Fibroblast of mammary gland (primary cell): ENCODE measurements at regions not wholly inside any gene's neighbourhood (a gene's known extent, or its start where the extent isn't known, plus 50 kb on each side); places are given as distances from the start of the nearest gene placed in this dataset.

Source experiments
- DNase-seq: peaks from one replicate; pipeline ENCODE4 v3.0.0-alpha.2; 2010; ENCODE audit warnings: low read depth
- H3K4me3 ChIP-seq: 2 replicates; pipeline ENCODE4 v1.5.1; 2011; ENCODE audit warnings: low read depth, mild to moderate bottlenecking, low read length, moderate library complexity; ENCODE audit not compliant: control insufficient read depth
- TF ChIP-seq, protein P1 (sequence below): conservative IDR thresholded peaks from 2 replicates; pipeline ENCODE4 v1.5.1; 2011; ENCODE audit warnings: low read depth, low read length, inconsistent platforms; ENCODE audit not compliant: control insufficient read depth, insufficient read depth

DNA sequence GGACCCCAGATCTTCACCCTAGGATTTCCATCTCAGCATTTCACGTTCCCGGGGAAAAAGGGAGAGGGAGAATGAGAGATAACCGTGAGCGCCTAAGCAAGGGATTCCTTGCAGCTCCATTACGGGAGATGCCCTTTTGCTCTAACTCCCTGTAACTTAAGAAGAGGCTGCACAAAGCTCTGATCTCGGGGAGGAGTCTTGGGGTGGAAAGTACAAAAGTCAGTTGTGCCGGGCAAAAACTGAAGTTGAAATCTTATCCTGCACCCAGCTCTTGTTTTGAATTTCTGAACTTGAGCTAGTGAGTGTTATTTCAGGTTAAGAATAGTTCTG is 256.4 kb upstream of the SOX21 start:
- TF ChIP-seq, protein P1, sequence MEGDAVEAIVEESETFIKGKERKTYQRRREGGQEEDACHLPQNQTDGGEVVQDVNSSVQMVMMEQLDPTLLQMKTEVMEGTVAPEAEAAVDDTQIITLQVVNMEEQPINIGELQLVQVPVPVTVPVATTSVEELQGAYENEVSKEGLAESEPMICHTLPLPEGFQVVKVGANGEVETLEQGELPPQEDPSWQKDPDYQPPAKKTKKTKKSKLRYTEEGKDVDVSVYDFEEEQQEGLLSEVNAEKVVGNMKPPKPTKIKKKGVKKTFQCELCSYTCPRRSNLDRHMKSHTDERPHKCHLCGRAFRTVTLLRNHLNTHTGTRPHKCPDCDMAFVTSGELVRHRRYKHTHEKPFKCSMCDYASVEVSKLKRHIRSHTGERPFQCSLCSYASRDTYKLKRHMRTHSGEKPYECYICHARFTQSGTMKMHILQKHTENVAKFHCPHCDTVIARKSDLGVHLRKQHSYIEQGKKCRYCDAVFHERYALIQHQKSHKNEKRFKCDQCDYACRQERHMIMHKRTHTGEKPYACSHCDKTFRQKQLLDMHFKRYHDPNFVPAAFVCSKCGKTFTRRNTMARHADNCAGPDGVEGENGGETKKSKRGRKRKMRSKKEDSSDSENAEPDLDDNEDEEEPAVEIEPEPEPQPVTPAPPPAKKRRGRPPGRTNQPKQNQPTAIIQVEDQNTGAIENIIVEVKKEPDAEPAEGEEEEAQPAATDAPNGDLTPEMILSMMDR: no peak
- DNase-seq: no peak
- peak overlapping the region; percentile 17 for H3K4me3 ChIP-seq

DNA sequence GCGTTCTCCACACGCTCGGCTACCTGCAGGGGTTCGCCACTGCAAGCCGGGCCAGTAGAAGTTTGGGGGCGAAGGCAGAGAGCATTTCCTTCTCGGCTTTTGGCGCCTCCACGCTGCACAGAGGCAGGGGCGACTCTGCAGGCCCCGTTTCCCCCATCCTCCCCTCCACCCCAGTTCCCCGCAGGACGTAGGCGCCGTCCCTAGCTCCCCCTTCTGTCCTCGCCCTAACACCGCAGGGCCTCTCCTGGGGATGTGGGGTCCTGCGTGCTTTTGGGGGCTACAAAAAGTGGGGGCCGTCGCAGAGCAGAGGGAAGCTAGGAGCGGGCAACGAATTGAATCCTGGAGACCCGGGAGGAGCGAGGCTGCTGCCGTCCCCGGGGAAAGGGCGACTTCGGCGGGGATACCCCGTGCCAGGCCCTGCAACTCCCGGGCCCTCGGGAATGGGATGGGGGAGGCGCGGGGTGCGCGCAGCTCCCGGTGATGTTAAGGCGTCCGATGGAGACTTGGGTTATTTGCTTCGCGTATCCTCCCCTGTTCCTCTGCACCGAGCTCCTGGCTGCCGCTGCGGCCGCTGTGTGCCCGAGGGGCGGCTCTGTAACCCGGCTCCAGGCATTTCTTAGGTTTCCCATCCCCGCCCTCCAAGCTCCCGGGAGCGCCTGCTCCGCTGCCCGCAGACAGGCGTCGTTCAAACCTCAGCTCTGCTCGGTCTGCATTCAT is 255.9 kb upstream of the SOX21 start:
- DNase-seq: no peak
- TF ChIP-seq, protein P1: no peak
- H3K4me3 ChIP-seq: peak overlapping the region; percentile 17

DNA sequence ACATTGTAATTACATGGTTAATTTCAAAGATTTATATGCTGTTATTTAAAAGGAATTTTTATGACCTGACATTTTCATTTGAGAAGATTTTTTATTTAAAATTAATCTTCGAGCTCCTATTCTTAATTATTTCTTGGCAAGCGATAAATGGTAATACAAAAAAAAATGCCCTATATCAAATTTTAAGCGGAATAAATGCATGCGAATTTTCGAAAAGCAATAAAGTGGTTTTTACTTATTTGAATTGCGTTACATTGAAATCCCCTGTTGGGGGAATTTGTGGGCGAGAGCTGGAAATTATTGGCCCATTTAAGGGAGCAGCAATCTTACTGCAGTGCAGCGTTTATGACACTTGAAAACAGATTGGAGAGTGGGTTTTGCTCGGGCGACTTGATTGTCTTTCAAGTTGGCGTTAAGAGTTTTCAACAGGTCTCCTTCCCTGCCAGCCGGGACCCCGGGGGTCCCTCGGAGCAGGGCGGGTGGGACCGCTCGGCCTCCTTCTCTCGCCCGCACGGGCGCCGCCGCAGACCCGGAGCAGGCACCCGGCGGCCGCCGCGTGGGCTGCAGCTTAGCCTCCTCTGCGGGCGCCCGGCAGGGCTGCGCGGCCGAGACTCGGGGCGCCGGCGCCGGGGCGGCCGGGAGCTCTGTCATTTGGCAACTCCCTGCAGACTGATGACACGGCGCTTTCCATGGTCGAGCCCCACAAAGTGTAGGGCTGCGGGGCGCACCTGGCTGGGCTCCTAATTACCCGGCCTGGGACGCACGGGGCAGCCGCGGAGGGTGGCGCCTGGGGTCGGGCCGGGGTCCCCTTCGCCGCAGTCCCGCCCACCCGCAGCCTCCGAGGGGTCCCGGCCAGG is 255.1 kb upstream of the SOX21 start:
- no peak overlapping the region for H3K4me3 ChIP-seq
- TF ChIP-seq, protein P1: no peak
- DNase-seq: no peak

DNA sequence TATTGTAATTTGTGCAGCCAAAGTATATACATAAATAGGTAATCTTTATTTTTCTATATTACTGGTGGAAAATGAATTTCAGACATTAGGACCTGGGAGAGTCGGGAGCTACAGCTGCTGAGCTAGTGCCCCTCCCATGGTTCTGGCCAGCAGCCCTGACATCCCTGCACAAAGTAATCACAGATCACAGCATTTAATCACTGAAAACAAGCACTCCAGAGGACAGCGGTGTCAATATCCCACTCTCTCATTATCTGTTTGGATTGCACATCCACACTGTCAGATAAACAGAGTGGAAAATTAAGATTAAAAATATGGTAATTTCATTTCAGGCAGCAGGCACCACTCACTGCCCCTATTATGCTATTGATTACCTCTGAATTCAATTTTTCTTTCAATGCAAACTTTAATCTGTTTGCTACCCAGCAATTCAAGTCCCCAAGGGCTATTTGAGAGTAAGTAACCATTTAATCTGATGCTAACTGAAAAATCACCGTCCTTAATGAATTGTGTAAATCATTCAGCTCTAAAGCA is 254.1 kb upstream of the SOX21 start:
- DNase-seq: no peak
- no peak overlapping the region for H3K4me3 ChIP-seq
- TF ChIP-seq, protein P1: no peak

DNA sequence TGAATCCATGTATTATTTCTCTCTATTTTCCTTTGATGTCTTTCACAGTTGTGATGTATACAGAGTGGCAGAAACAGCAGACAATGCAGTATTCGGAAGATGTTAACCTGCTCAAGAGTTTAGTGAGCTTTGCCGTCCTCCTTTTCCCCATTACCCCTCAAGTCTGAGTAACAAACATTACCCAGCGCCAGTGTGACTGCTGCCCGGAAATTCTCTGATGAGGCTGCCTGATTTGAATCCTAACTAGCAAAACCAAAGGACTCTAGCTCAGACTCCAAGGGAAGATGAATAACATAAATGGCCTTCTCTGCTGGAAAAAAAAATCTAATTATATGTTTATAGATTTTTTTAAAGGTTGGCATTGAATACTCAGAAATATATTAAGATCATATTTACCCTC is 247.3 kb upstream of the SOX21 start:
- no peak overlapping the region for H3K4me3 ChIP-seq
- DNase-seq: no peak
- TF ChIP-seq, protein P1: no peak

DNA sequence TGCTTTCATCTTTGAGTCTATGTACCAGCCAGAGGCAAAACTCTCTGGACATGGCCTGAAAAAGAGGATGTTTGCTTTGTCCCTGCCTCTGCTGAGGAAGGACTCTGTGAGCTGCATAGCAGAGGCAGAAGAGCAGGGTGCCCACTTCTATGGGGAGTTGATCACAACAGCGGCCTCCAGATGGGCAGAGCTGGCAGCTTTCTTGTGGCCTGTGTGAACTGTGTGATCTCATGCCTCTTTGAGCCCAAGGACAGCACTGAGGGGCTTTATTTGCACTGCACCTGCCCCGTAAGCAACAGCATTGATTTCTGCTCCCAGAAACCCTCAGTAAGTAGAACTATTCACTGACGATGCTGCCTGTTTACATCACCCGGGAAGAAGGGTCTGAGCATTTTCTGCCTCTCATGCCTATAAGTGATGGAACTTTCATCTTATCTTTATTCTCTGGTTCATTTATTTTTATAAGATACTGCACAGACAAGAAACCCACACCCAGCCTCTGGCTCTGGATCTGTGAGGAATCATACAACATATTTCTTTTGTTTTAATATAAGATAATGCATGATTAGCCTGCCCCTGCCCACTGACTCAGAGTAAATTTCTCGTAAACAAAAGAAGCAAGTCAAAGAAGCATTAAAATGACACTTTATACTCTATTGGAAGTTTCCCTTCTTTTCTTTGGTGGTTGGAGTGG is 244.2 kb upstream of the SOX21 start:
- TF ChIP-seq, protein P1: no peak
- DNase-seq: no peak
- H3K4me3 ChIP-seq: no peak overlapping the region
